ENCODE measurements at regions not wholly inside any gene's neighbourhood (a gene's known extent, or its start where the extent isn't known, plus 50 kb on each side); places are given as distances from the start of the nearest gene placed in this dataset.

DNA sequence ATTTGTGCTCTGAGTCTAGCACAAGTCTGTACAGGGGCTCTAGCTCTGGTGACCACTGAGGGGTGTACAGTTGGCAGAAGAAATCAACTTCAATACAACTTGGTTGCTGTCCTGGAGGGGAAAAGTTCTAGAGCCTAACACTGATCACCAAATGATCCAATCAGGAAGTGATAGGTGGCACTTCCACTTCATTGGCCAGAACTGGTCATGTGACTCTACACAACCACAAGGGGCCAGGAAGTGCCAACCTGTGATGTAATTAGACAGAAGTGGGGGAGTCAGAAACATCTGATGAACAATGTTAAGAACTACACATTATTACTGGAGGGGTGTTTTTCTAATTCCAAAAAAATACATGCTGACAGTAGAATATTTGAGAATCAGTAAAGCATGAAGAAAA is 401.6 kb downstream of the VRK1 start:
- Histone ChIP-seq H3K9ac (no peak overlapping the region), H3K9me3 (ENCODE audit: low read depth) (no peaks in the 10 kb centered on the region), H3K4me1 (ENCODE audit: insufficient read depth) (no peaks in the 10 kb centered on the region), H4K20me1 (ENCODE audit: insufficient read depth) (no peaks in the 10 kb centered on the region), H3K36me3 (ENCODE audit: low read depth) (no peaks in the 10 kb centered on the region), H3K79me2 (ENCODE audit: insufficient read depth) (no peaks in the 10 kb centered on the region), H3K4me3 (no peak overlapping the region), H3K9me2 (ENCODE audit: insufficient read depth) (no peaks in the 10 kb centered on the region), H3K4me2 (ENCODE audit: unreplicated experiment) (no peak overlapping the region), H2AFZ (no peak overlapping the region), H3K27ac (no peak overlapping the region), H3F3A (ENCODE audit: insufficient read depth) (no peaks in the 10 kb centered on the region), H3K27me3 (replicated peaks; ENCODE audit: insufficient read depth) (no peaks in the 10 kb centered on the region)
- DNase-seq = no peak
- in situ Hi-C loops (cut with MboI) = no loop called here
- TF ChIP-seq EZH2phosphoT487 (IDR thresholded peaks at IDR 0.05; ENCODE audit: insufficient read depth, low read depth) (no peak), EZH2 (IDR thresholded peaks at IDR 0.05; ENCODE audit: insufficient read depth, poor library complexity, severe bottlenecking) (no peak)

DNA sequence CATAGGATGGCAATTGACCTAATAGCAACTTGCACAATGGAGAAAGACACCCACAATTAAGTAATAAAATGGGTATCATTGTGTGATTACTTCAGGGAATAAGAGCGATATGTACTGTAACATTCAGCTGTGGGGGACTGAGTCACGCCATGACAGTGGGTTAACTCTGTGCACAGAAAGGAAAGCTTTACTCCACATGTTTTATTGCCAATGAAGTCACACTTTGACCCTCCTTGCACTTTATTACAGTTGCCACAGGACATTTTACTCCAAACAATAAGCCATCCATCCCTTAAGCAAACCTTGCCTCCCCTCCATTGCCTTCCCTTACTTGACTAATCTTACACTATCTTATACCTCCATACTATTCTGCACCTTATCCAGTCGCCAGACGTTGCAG is 403.1 kb downstream of the VRK1 start:
- no peak for DNase-seq
- Histone ChIP-seq H3K27me3 (replicated peaks; ENCODE audit: insufficient read depth) (no peaks in the 10 kb centered on the region), H4K20me1 (ENCODE audit: insufficient read depth) (no peaks in the 10 kb centered on the region), H3K9me3 (ENCODE audit: low read depth) (no peaks in the 10 kb centered on the region), H2AFZ (no peak overlapping the region), H3F3A (ENCODE audit: insufficient read depth) (no peaks in the 10 kb centered on the region), H3K4me2 (ENCODE audit: unreplicated experiment) (no peak overlapping the region), H3K27ac (no peak overlapping the region), H3K79me2 (ENCODE audit: insufficient read depth) (no peaks in the 10 kb centered on the region), H3K4me3 (no peak overlapping the region), H3K9ac (no peak overlapping the region), H3K36me3 (ENCODE audit: low read depth) (no peaks in the 10 kb centered on the region), H3K9me2 (ENCODE audit: insufficient read depth) (no peaks in the 10 kb centered on the region), H3K4me1 (ENCODE audit: insufficient read depth) (no peaks in the 10 kb centered on the region)
- WGBS, 2 experiments (ENCODE audit: low coverage in 1 of 2, low lambda C conversion rate in 2 of 2, missing lambda C conversion rate in 2 of 2) = 42 to 58% methylated on average over 4 of the region's 4 CpGs
- in situ Hi-C loops (cut with MboI) = no loop called here
- TF ChIP-seq EZH2phosphoT487 (IDR thresholded peaks at IDR 0.05; ENCODE audit: insufficient read depth, low read depth) (no peak), EZH2 (IDR thresholded peaks at IDR 0.05; ENCODE audit: insufficient read depth, poor library complexity, severe bottlenecking) (no peak)

DNA sequence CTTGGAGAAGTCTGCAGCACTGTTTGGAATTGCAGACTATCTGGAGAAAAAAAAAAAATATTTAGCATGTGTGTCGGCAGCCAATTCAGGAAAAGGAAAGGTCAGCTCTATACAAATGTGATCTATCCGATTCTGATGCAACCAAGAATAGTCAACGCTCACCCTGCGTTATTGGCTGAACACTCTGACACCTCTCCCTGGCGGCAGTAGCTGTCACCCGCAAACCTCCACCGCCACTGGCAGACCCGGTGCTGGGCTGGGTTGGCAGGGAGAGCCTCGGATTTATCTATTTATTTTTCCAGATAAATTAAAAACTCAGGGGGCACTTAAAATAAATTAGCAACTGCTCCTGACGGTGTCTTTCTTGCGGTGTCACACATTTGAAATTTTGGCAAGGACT is 409.7 kb downstream of the VRK1 start:
- Histone ChIP-seq H3F3A (ENCODE audit: insufficient read depth) (no peaks in the 10 kb centered on the region), H3K4me2 (ENCODE audit: unreplicated experiment) (no peak overlapping the region), H3K4me1 (ENCODE audit: insufficient read depth) (no peaks in the 10 kb centered on the region), H3K4me3 (no peak overlapping the region), H3K36me3 (ENCODE audit: low read depth) (no peaks in the 10 kb centered on the region), H3K27me3 (replicated peaks; ENCODE audit: insufficient read depth) (no peaks in the 10 kb centered on the region), H3K79me2 (ENCODE audit: insufficient read depth) (no peaks in the 10 kb centered on the region), H4K20me1 (ENCODE audit: insufficient read depth) (no peaks in the 10 kb centered on the region), H3K27ac (no peak overlapping the region), H3K9me3 (ENCODE audit: low read depth) (no peaks in the 10 kb centered on the region), H3K9me2 (ENCODE audit: insufficient read depth) (no peaks in the 10 kb centered on the region), H3K9ac (no peak overlapping the region), H2AFZ (no peak overlapping the region)
- WGBS, 2 experiments (ENCODE audit: low coverage in 1 of 2, low lambda C conversion rate in 2 of 2, missing lambda C conversion rate in 2 of 2) = 10 to 16% methylated on average over 11 of the region's 11 CpGs
- in situ Hi-C loops (cut with MboI) = no loop called here
- no peak for DNase-seq
- TF ChIP-seq EZH2phosphoT487 (IDR thresholded peaks at IDR 0.05; ENCODE audit: insufficient read depth, low read depth) = no peak
- no peak for TF ChIP-seq EZH2 (IDR thresholded peaks at IDR 0.05; ENCODE audit: insufficient read depth, poor library complexity, severe bottlenecking)

- Histone ChIP-seq H3K4me1 (ENCODE audit: insufficient read depth) (no peaks in the 10 kb centered on the region), H3K9me3 (ENCODE audit: low read depth) (no peaks in the 10 kb centered on the region), H3K4me2 (ENCODE audit: unreplicated experiment) (no peak overlapping the region), H3K79me2 (ENCODE audit: insufficient read depth) (no peaks in the 10 kb centered on the region), H3K4me3 (no peak overlapping the region), H3F3A (ENCODE audit: insufficient read depth) (no peaks in the 10 kb centered on the region), H3K27me3 (replicated peaks; ENCODE audit: insufficient read depth) (no peaks in the 10 kb centered on the region), H2AFZ (no peak overlapping the region), H4K20me1 (ENCODE audit: insufficient read depth) (no peaks in the 10 kb centered on the region), H3K9me2 (ENCODE audit: insufficient read depth) (no peaks in the 10 kb centered on the region), H3K36me3 (ENCODE audit: low read depth) (no peaks in the 10 kb centered on the region), H3K27ac (no peak overlapping the region), H3K9ac (no peak overlapping the region)
- TF ChIP-seq EZH2 (IDR thresholded peaks at IDR 0.05; ENCODE audit: insufficient read depth, poor library complexity, severe bottlenecking) (no peak), EZH2phosphoT487 (IDR thresholded peaks at IDR 0.05; ENCODE audit: insufficient read depth, low read depth) (no peak)
- in situ Hi-C loops (cut with MboI) = no loop called here
- DNase-seq = no peak
- WGBS, 2 experiments (ENCODE audit: low coverage in 1 of 2, low lambda C conversion rate in 2 of 2, missing lambda C conversion rate in 2 of 2) = 61 to 82% methylated on average over 1 of the region's 1 CpG
Observed at GRCh38 chr14:97210202-97210601, 413.0 kb downstream of the VRK1 start.

- Histone ChIP-seq H2AFZ (no peak overlapping the region), H3K4me2 (ENCODE audit: unreplicated experiment) (no peak overlapping the region), H3K4me1 (ENCODE audit: insufficient read depth) (no peaks in the 10 kb centered on the region), H3K79me2 (ENCODE audit: insufficient read depth) (no peaks in the 10 kb centered on the region), H3K9me2 (ENCODE audit: insufficient read depth) (no peaks in the 10 kb centered on the region), H3K27me3 (replicated peaks; ENCODE audit: insufficient read depth) (no peaks in the 10 kb centered on the region; the same call in 1 of the 2 replicates), H3K4me3 (no peak overlapping the region), H3K27ac (no peak overlapping the region), H3K9me3 (ENCODE audit: low read depth) (no peaks in the 10 kb centered on the region), H4K20me1 (ENCODE audit: insufficient read depth) (no peaks in the 10 kb centered on the region), H3K36me3 (ENCODE audit: low read depth) (no peaks in the 10 kb centered on the region), H3K9ac (no peak overlapping the region), H3F3A (ENCODE audit: insufficient read depth) (no peaks in the 10 kb centered on the region)
- no peak for TF ChIP-seq EZH2 (IDR thresholded peaks at IDR 0.05; ENCODE audit: insufficient read depth, poor library complexity, severe bottlenecking)
- no peak for TF ChIP-seq EZH2phosphoT487 (IDR thresholded peaks at IDR 0.05; ENCODE audit: insufficient read depth, low read depth)
- in situ Hi-C loops (cut with MboI) = no loop called here
- WGBS, 2 experiments (ENCODE audit: low coverage in 1 of 2, low lambda C conversion rate in 2 of 2, missing lambda C conversion rate in 2 of 2) = 64 to 68% methylated on average over 2 of the region's 2 CpGs
- no peak for DNase-seq
Observed at GRCh38 chr14:97212399-97212798, 415.2 kb downstream of the VRK1 start.

Data from GM23248 (cell line).